GM21619 (cell line): ENCODE measurements at regions not wholly inside any gene's neighbourhood (a gene's known extent, or its start where the extent isn't known, plus 50 kb on each side); places are given as distances from the start of the nearest gene placed in this dataset.

Experiments used
- ATAC-seq: cut with Tn5 transposase; IDR thresholded peaks from one replicate; pipeline ENCODE4 v1.9.1; 2021; ENCODE audit not compliant: unreplicated experiment

- ATAC-seq: no peak
Observed at GRCh38 chr9:89986190-89986589, 381.4 kb downstream of the GADD45G start.

GRCh38 chr9:89988458-89988857 is 383.6 kb downstream of the GADD45G start:
- no peak for ATAC-seq

- ATAC-seq: no peak
Observed at GRCh38 chr9:89991204-89991790, 386.5 kb downstream of the GADD45G start.

- ATAC-seq: no peak
Observed at GRCh38 chr9:89992326-89993198, 387.8 kb downstream of the GADD45G start.

- no peak for ATAC-seq
Observed at GRCh38 chr9:89993678-89994630, 389.1 kb downstream of the GADD45G start.

GRCh38 chr9:89994988-89995613 is 390.3 kb downstream of the GADD45G start:
- ATAC-seq: no peak

- ATAC-seq: no peak
Observed at GRCh38 chr9:89996116-89996515, 391.3 kb downstream of the GADD45G start.

GRCh38 chr9:89996773-89997172 is 392.0 kb downstream of the GADD45G start:
- ATAC-seq: no peak

- ATAC-seq: no peak
Observed at GRCh38 chr9:89998633-89999032, 393.8 kb downstream of the GADD45G start.

- ATAC-seq: no peak
Observed at GRCh38 chr9:89999176-89999533, 394.3 kb downstream of the GADD45G start.

GRCh38 chr9:89999534-90000370 is 394.9 kb downstream of the GADD45G start:
- peak; percentile 95 for ATAC-seq

- no peak for ATAC-seq
Observed at GRCh38 chr9:90000925-90001324, 396.1 kb downstream of the GADD45G start.

- no peak for ATAC-seq
Observed at GRCh38 chr9:90001747-90002146, 396.9 kb downstream of the GADD45G start.

- no peak for ATAC-seq
Observed at GRCh38 chr9:90002397-90003271, 397.8 kb downstream of the GADD45G start.

GRCh38 chr9:90005388-90005787 is 400.6 kb downstream of the GADD45G start:
- ATAC-seq: no peak

GRCh38 chr9:90007516-90008440 is 403.0 kb downstream of the GADD45G start:
- ATAC-seq: no peak

- ATAC-seq: no peak
Observed at GRCh38 chr9:90009447-90009846, 404.6 kb downstream of the GADD45G start.

GRCh38 chr9:90010793-90011192 is 406.0 kb downstream of the GADD45G start:
- ATAC-seq: no peak
